H9 (cell line): ENCODE measurements at regions not wholly inside any gene's neighbourhood (a gene's known extent, or its start where the extent isn't known, plus 50 kb on each side); places are given as distances from the start of the nearest gene placed in this dataset.

Experiments used
- DNase-seq: peaks from one replicate; pipeline ENCODE4 v3.0.0-alpha.2; 2017
- H2AFZ ChIP-seq: one replicate; pipeline ENCODE4 v1.6.1; 2013; ENCODE audit warnings: mild to moderate bottlenecking, low read length, control low read depth, moderate library complexity
- H2AK5ac ChIP-seq: 2 replicates; pipeline ENCODE4 v1.6.1; 2013; ENCODE audit warnings: low read length, control low read depth, mixed read lengths; ENCODE audit not compliant: insufficient read length
- H2BK120ac ChIP-seq: one replicate; pipeline ENCODE4 v1.6.1; 2013; ENCODE audit warnings: low read depth, mild to moderate bottlenecking, low read length, control low read depth, inconsistent platforms; ENCODE audit not compliant: poor library complexity, severe bottlenecking
- H2BK12ac ChIP-seq: 2 replicates; pipeline ENCODE4 v1.6.1; 2013; ENCODE audit warnings: low read length, control low read depth, mixed read lengths, low read depth; ENCODE audit not compliant: insufficient read length
- H2BK15ac ChIP-seq: 2 replicates; pipeline ENCODE4 v1.6.1; 2013; ENCODE audit warnings: low read depth, low read length, control low read depth
- H2BK20ac ChIP-seq: one replicate; pipeline ENCODE4 v1.6.1; 2013; ENCODE audit warnings: low read depth, mild to moderate bottlenecking, low read length, control low read depth, inconsistent platforms; ENCODE audit not compliant: poor library complexity, severe bottlenecking
- H2BK5ac ChIP-seq: 2 replicates; pipeline ENCODE4 v1.6.1; 2013; ENCODE audit warnings: low read length, control low read depth, mixed read lengths; ENCODE audit not compliant: insufficient read length
- H3K14ac ChIP-seq: 2 replicates; pipeline ENCODE4 v1.6.1; 2013; ENCODE audit warnings: low read length, control low read depth; ENCODE audit not compliant: insufficient read depth
- H3K18ac ChIP-seq: 2 replicates; pipeline ENCODE4 v1.6.1; 2013; ENCODE audit warnings: low read depth, mild to moderate bottlenecking, mixed read lengths, low read length, control low read depth; ENCODE audit not compliant: insufficient read length
- H3K23ac ChIP-seq: 2 replicates; pipeline ENCODE4 v1.6.1; 2013; ENCODE audit warnings: low read length, control low read depth, mixed read lengths, low read depth; ENCODE audit not compliant: insufficient read length
- H3K23me2 ChIP-seq: 2 replicates; pipeline ENCODE4 v1.6.1; 2013; ENCODE audit warnings: low read depth, mild to moderate bottlenecking, mixed read lengths, low read length, control low read depth; ENCODE audit not compliant: insufficient read length, poor library complexity, severe bottlenecking
- H3K27ac ChIP-seq: 2 replicates; pipeline ENCODE4 v1.5.1; 2013; ENCODE audit warnings: low read length, control low read depth, mixed read lengths, low read depth; ENCODE audit not compliant: insufficient read length
- H3K27me3 ChIP-seq: 2 replicates; pipeline ENCODE4 v1.6.1; 2013; ENCODE audit warnings: low read length, control low read depth, inconsistent platforms; ENCODE audit not compliant: insufficient read depth
- H3K4ac ChIP-seq: 2 replicates; pipeline ENCODE4 v1.6.1; 2013; ENCODE audit warnings: low read depth, mild to moderate bottlenecking, control low read depth, inconsistent platforms, low read length, moderate library complexity
- H3K4me1 ChIP-seq: 2 replicates; pipeline ENCODE4 v1.6.1; 2013; ENCODE audit warnings: low read length, control low read depth, inconsistent platforms; ENCODE audit not compliant: insufficient read depth
- H3K4me2 ChIP-seq: 2 replicates; pipeline ENCODE4 v1.6.1; 2013; ENCODE audit warnings: low read length, control low read depth, mixed read lengths; ENCODE audit not compliant: insufficient read length, insufficient read depth
- H3K56ac ChIP-seq: 2 replicates; pipeline ENCODE4 v1.6.1; 2013; ENCODE audit warnings: low read depth, mild to moderate bottlenecking, mixed read lengths, low read length, control low read depth; ENCODE audit not compliant: insufficient read length
- H3K79me1 ChIP-seq: 2 replicates; pipeline ENCODE4 v1.6.1; 2013; ENCODE audit warnings: low read depth, mild to moderate bottlenecking, moderate library complexity, low read length, control low read depth, inconsistent platforms; ENCODE audit not compliant: insufficient read depth, poor library complexity, severe bottlenecking
- H3K79me2 ChIP-seq: 2 replicates; pipeline ENCODE4 v1.6.1; 2013; ENCODE audit warnings: low read length, control low read depth, inconsistent platforms; ENCODE audit not compliant: insufficient read depth
- H3K9ac ChIP-seq: 2 replicates; pipeline ENCODE4 v1.6.1; 2013; ENCODE audit warnings: low read length, control low read depth, mixed read lengths; ENCODE audit not compliant: insufficient read length; ENCODE audit errors: extremely low read depth
- H3K9me3 ChIP-seq: one replicate; pipeline ENCODE4 v1.6.1; 2013; ENCODE audit warnings: low read depth, low read length, inconsistent platforms; ENCODE audit not compliant: control insufficient read depth
- H3T11ph ChIP-seq: one replicate; pipeline ENCODE4 v1.6.1; 2013; ENCODE audit warnings: mild to moderate bottlenecking, low read length, control low read depth, inconsistent platforms
- H4K20me1 ChIP-seq: one replicate; pipeline ENCODE4 v1.6.1; 2013; ENCODE audit not compliant: control insufficient read depth, insufficient read length, insufficient read depth
- H4K5ac ChIP-seq: 2 replicates; pipeline ENCODE4 v1.6.1; 2013; ENCODE audit warnings: low read depth, mild to moderate bottlenecking, mixed read lengths, low read length, control low read depth; ENCODE audit not compliant: insufficient read length
- H4K8ac ChIP-seq: replicated peaks from 2 replicates; pipeline ENCODE4 v1.6.1; 2013; ENCODE audit warnings: low read length, control low read depth, mixed read lengths, low read depth; ENCODE audit not compliant: insufficient read length
- H4K91ac ChIP-seq: 2 replicates; pipeline ENCODE4 v1.6.1; 2013; ENCODE audit warnings: low read depth, mild to moderate bottlenecking, moderate library complexity, mixed read lengths, low read length, control low read depth; ENCODE audit not compliant: insufficient read length
- H3K27ac Mint-ChIP-seq, 3 experiments: 2 replicates in 2 of 3; 3 replicates in 1 of 3; pipeline ENCODE4 v1.8.0; 2020 to 2021; ENCODE audit warnings: mixed read lengths in 3 of 3, mild to moderate bottlenecking in 1 of 3, moderate library complexity in 1 of 3
- H3K27me3 Mint-ChIP-seq: 2 replicates; pipeline ENCODE4 v1.8.0; 2021; ENCODE audit warnings: low read depth, mild to moderate bottlenecking, moderate library complexity, mixed read lengths
- H3K36me3 Mint-ChIP-seq, 3 experiments: 2 replicates in 2 of 3; 3 replicates in 1 of 3; pipeline ENCODE4 v1.8.0; 2020 to 2021; ENCODE audit warnings: low read depth in 3 of 3, mixed read lengths in 3 of 3; ENCODE audit not compliant: insufficient read depth in 1 of 3
- H3K4me1 Mint-ChIP-seq, 2 experiments: 2 replicates each; pipeline ENCODE4 v1.8.0; 2020; ENCODE audit warnings: mixed read lengths in 2 of 2
- H3K4me3 Mint-ChIP-seq, 2 experiments: 2 replicates in 1 of 2; 3 replicates in 1 of 2; pipeline ENCODE4 v1.8.0; 2020 to 2021; ENCODE audit warnings: mild to moderate bottlenecking in 2 of 2, mixed read lengths in 2 of 2, moderate library complexity in 1 of 2
- H3K9me3 Mint-ChIP-seq, 2 experiments: 2 replicates in 1 of 2; 3 replicates in 1 of 2; pipeline ENCODE4 v1.8.0; 2020; ENCODE audit warnings: mild to moderate bottlenecking in 2 of 2, mixed read lengths in 2 of 2, moderate library complexity in 1 of 2
- WGBS: extraction: QIAGEN DNeasy Blood & Tissue Kit; methylation state at CpG from one replicate; pipeline ENCODE4 v1.1.7; 2013; ENCODE audit warnings: missing lambda C conversion rate, low lambda C conversion rate, mixed read lengths; ENCODE audit not compliant: insufficient read length; ENCODE audit errors: extremely low coverage; 5-methylcytosine and 5-hydroxymethylcytosine counted together
- TF ChIP-seq, protein P1 (sequence below): fragments of 200-600 bp; sonication (generic); conservative IDR thresholded peaks from 3 replicates; pipeline ENCODE4 v1.8.0; 2021; ENCODE audit warnings: antibody characterized with exemption, mild to moderate bottlenecking

DNA sequence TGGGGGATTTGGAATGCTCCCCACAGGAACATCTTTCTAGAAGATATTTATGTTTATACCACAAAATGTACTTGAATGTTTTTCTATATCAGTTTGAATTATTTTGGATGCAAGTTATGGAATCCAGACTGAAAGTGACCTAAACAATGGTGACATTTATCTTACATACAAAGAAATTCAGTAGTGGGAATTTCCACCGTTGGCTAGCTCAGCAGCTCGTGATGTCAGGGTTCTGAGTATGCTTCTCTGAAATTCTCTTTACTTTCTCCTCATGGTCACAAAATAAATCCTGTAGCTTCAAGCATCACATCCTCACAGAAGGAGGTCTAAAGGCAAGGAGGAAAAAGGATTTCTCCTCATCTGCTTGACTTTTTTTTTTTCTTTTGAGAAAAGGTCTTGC lies 105.3 kb downstream of the AKAIN1 start:
- no peaks in the 10 kb centered on the region for H4K20me1 ChIP-seq
- no peak for DNase-seq
- Mint-ChIP-seq H3K27me3 (no peaks in the 10 kb centered on the region), H3K36me3 (peaks cover 5 to 18% (median 10%) of the 10 kb centered on the region in 3 experiments; a peak in 6 of 7 replicates), H3K27ac (no peak overlapping the region), H3K4me3 (no peak overlapping the region), H3K4me1 (peaks cover 6 to 13% of the 10 kb centered on the region in 2 experiments), H3K9me3 (peaks cover 20% of the 10 kb centered on the region in 2 experiments)
- H4K91ac ChIP-seq: no peak overlapping the region
- TF ChIP-seq, protein P1, sequence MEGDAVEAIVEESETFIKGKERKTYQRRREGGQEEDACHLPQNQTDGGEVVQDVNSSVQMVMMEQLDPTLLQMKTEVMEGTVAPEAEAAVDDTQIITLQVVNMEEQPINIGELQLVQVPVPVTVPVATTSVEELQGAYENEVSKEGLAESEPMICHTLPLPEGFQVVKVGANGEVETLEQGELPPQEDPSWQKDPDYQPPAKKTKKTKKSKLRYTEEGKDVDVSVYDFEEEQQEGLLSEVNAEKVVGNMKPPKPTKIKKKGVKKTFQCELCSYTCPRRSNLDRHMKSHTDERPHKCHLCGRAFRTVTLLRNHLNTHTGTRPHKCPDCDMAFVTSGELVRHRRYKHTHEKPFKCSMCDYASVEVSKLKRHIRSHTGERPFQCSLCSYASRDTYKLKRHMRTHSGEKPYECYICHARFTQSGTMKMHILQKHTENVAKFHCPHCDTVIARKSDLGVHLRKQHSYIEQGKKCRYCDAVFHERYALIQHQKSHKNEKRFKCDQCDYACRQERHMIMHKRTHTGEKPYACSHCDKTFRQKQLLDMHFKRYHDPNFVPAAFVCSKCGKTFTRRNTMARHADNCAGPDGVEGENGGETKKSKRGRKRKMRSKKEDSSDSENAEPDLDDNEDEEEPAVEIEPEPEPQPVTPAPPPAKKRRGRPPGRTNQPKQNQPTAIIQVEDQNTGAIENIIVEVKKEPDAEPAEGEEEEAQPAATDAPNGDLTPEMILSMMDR: no peak
- no peak overlapping the region for H4K8ac ChIP-seq
- no CpG with 5 or more reads among the region's 2 CpGs for WGBS
- H3K14ac ChIP-seq: no peak overlapping the region
- H3K27me3 ChIP-seq: no peaks in the 10 kb centered on the region
- no peaks in the 10 kb centered on the region for H3K23me2 ChIP-seq
- H2BK20ac ChIP-seq: no peak overlapping the region
- H3K4ac ChIP-seq: no peak overlapping the region
- H4K5ac ChIP-seq: no peak overlapping the region
- H2BK5ac ChIP-seq: no peak overlapping the region
- no peak overlapping the region for H2BK120ac ChIP-seq
- no peak overlapping the region for H3K4me2 ChIP-seq
- H2AK5ac ChIP-seq: no peak overlapping the region
- no peak overlapping the region for H3K23ac ChIP-seq
- H2BK15ac ChIP-seq: no peak overlapping the region
- H3K56ac ChIP-seq: no peak overlapping the region
- no peak overlapping the region for H3T11ph ChIP-seq
- H3K79me2 ChIP-seq: no peaks in the 10 kb centered on the region
- H3K9ac ChIP-seq: no peak overlapping the region
- no peak overlapping the region for H2AFZ ChIP-seq
- H3K18ac ChIP-seq: no peak overlapping the region
- H3K4me1 ChIP-seq: peaks cover 3% of the 10 kb centered on the region; the same call in 1 of the 2 replicates
- H2BK12ac ChIP-seq: no peak overlapping the region
- H3K79me1 ChIP-seq: no peaks in the 10 kb centered on the region
- no peaks in the 10 kb centered on the region for H3K9me3 ChIP-seq
- no peak overlapping the region for H3K27ac ChIP-seq
